GM19395 (cell line): ENCODE measurements at regions not wholly inside any gene's neighbourhood (a gene's known extent, or its start where the extent isn't known, plus 50 kb on each side); places are given as distances from the start of the nearest gene placed in this dataset.

ENCODE experiments used
- ATAC-seq: cut with Tn5 transposase; IDR thresholded peaks from one replicate; pipeline ENCODE4 v1.9.1; 2021; ENCODE audit warnings: mild to moderate bottlenecking, moderate library complexity; ENCODE audit not compliant: unreplicated experiment

GRCh38 chr14:31993521-31993951, 83.6 kb upstream of the ARHGAP5 start:
- no peak for ATAC-seq

- ATAC-seq: no peak
Measured at GRCh38 chr14:31994391-31995033, 82.6 kb upstream of the ARHGAP5 start.

- ATAC-seq: no peak
Measured at GRCh38 chr14:32003585-32003984, 73.5 kb upstream of the ARHGAP5 start.

- ATAC-seq: no peak
Measured at GRCh38 chr14:32004300-32004699, 72.8 kb upstream of the ARHGAP5 start.

- ATAC-seq: no peak
Measured at GRCh38 chr14:32005628-32006027, 71.5 kb upstream of the ARHGAP5 start.

GRCh38 chr14:32006263-32007110, 70.6 kb upstream of the ARHGAP5 start:
- no peak for ATAC-seq

- ATAC-seq: no peak
Measured at GRCh38 chr14:32007755-32008362, 69.2 kb upstream of the ARHGAP5 start.

GRCh38 chr14:32008602-32009193, 68.4 kb upstream of the ARHGAP5 start:
- ATAC-seq: no peak

GRCh38 chr14:32009221-32009975, 67.7 kb upstream of the ARHGAP5 start:
- ATAC-seq: no peak

GRCh38 chr14:32009976-32010581, 67.0 kb upstream of the ARHGAP5 start:
- no peak for ATAC-seq

- ATAC-seq: no peak
Measured at GRCh38 chr14:32010604-32011125, 66.4 kb upstream of the ARHGAP5 start.

GRCh38 chr14:32011225-32011624, 65.9 kb upstream of the ARHGAP5 start:
- ATAC-seq: no peak

GRCh38 chr14:32012062-32012461, 65.0 kb upstream of the ARHGAP5 start:
- no peak for ATAC-seq

GRCh38 chr14:32012571-32012970, 64.5 kb upstream of the ARHGAP5 start:
- ATAC-seq: no peak

- no peak for ATAC-seq
Measured at GRCh38 chr14:32013083-32013482, 64.0 kb upstream of the ARHGAP5 start.

- ATAC-seq: no peak
Measured at GRCh38 chr14:32014057-32014456, 63.0 kb upstream of the ARHGAP5 start.

GRCh38 chr14:32014498-32014897, 62.6 kb upstream of the ARHGAP5 start:
- no peak for ATAC-seq

- ATAC-seq: no peak
Measured at GRCh38 chr14:32015166-32015565, 61.9 kb upstream of the ARHGAP5 start.

- ATAC-seq: no peak
Measured at GRCh38 chr14:32017587-32017986, 59.5 kb upstream of the ARHGAP5 start.
